Liver (tissue), 8 donors: ENCODE measurements at regions not wholly inside any gene's neighbourhood (a gene's known extent, or its start where the extent isn't known, plus 50 kb on each side); places are given as distances from the start of the nearest gene placed in this dataset.

ENCODE experiments used
- DNase-seq: peaks from one replicate; pipeline ENCODE4 v3.0.0-alpha.2; 2017; ENCODE audit warnings: low spot score
- H3K27ac ChIP-seq, 2 donors: one replicate each; pipeline ENCODE4 v1.7.0; 2013; ENCODE audit warnings: inconsistent platforms in 2 of 2, low read length in 2 of 2, control low read depth in 1 of 2, low read depth in 1 of 2, mild to moderate bottlenecking in 1 of 2
- H3K27me3 ChIP-seq, 4 donors: one replicate each; pipeline versions ENCODE4 v1.6.1 to v1.7.0; 2013; ENCODE audit warnings: low read length in 3 of 4, inconsistent platforms in 1 of 4, mild to moderate bottlenecking in 1 of 4, moderate library complexity in 1 of 4; ENCODE audit not compliant: control insufficient read depth in 4 of 4, insufficient read depth in 4 of 4
- H3K36me3 ChIP-seq, 4 donors: one replicate each; pipeline versions ENCODE4 v1.6.1 to v1.7.0; 2013; ENCODE audit warnings: low read length in 3 of 4, mild to moderate bottlenecking in 3 of 4, low read depth in 1 of 4, moderate library complexity in 1 of 4; ENCODE audit not compliant: control insufficient read depth in 4 of 4, insufficient read depth in 3 of 4
- H3K4me1 ChIP-seq, 4 donors: one replicate each; pipeline versions ENCODE4 v1.6.1 to v1.7.0; 2013; ENCODE audit warnings: low read length in 3 of 4, mild to moderate bottlenecking in 3 of 4, moderate library complexity in 1 of 4; ENCODE audit not compliant: control insufficient read depth in 4 of 4, insufficient read depth in 4 of 4
- H3K4me3 ChIP-seq, 3 donors: one replicate each; pipeline versions ENCODE4 v1.6.1 to v1.7.0; 2013; ENCODE audit warnings: low read length in 3 of 3, control low read depth in 1 of 3, low read depth in 1 of 3, mild to moderate bottlenecking in 1 of 3
- H3K9ac ChIP-seq, 2 donors: one replicate each; pipeline ENCODE4 v1.7.0; 2013; ENCODE audit warnings: low read length in 2 of 2, mild to moderate bottlenecking in 2 of 2, moderate library complexity in 2 of 2, control low read depth in 1 of 2, low read depth in 1 of 2
- H3K9me3 ChIP-seq, 4 donors: one replicate each; pipeline versions ENCODE4 v1.6.1 to v1.7.0; 2013; ENCODE audit warnings: low read length in 3 of 4; ENCODE audit not compliant: control insufficient read depth in 4 of 4
- EGR1 ChIP-seq, 2 donors: IDR thresholded peaks; 2 replicates each; pipeline ENCODE4 v1.6.1; 2016 to 2018; ENCODE audit warnings: antibody characterized with exemption in 2 of 2, low read depth in 2 of 2
- GABPA ChIP-seq, 2 donors: IDR thresholded peaks in 1 of 2; conservative IDR thresholded peaks in 1 of 2; 2 replicates each; pipeline ENCODE4 v1.6.1; 2016; ENCODE audit warnings: antibody characterized with exemption in 2 of 2, mild to moderate bottlenecking in 1 of 2, moderate library complexity in 1 of 2
- HNF4A ChIP-seq, 2 donors: conservative IDR thresholded peaks; 2 replicates each; pipeline ENCODE4 v1.6.1; 2016; ENCODE audit warnings: antibody characterized with exemption in 2 of 2, mild to moderate bottlenecking in 2 of 2
- HNF4G ChIP-seq: IDR thresholded peaks from 2 replicates; pipeline ENCODE4 v1.6.1; 2016; ENCODE audit warnings: antibody characterized with exemption
- JUND ChIP-seq, 2 donors: IDR thresholded peaks; 2 replicates each; pipeline ENCODE4 v1.6.1; 2016; ENCODE audit warnings: antibody characterized with exemption in 2 of 2
- NR2F2 ChIP-seq: IDR thresholded peaks from 2 replicates; pipeline ENCODE4 v1.6.1; 2016; ENCODE audit warnings: antibody characterized with exemption
- RAD21 ChIP-seq, 2 donors: IDR thresholded peaks; 2 replicates each; pipeline ENCODE4 v1.6.1; 2016; ENCODE audit warnings: antibody characterized with exemption in 2 of 2, mild to moderate bottlenecking in 2 of 2
- REST ChIP-seq: IDR thresholded peaks from 2 replicates; pipeline ENCODE4 v1.6.1; 2016; ENCODE audit warnings: antibody characterized with exemption, mild to moderate bottlenecking
- RXRA ChIP-seq, 2 donors: IDR thresholded peaks; 2 replicates each; pipeline ENCODE4 v1.6.1; 2017 to 2018; ENCODE audit warnings: antibody characterized with exemption in 2 of 2, mild to moderate bottlenecking in 1 of 2
- SP1 ChIP-seq: IDR thresholded peaks from 2 replicates; pipeline ENCODE4 v1.6.1; 2018; ENCODE audit warnings: antibody characterized with exemption, mild to moderate bottlenecking
- TAF1 ChIP-seq: conservative IDR thresholded peaks from 2 replicates; pipeline ENCODE4 v1.6.1; 2016; ENCODE audit warnings: antibody characterized with exemption, mild to moderate bottlenecking
- YY1 ChIP-seq: IDR thresholded peaks from 2 replicates; pipeline ENCODE4 v1.6.1; 2016; ENCODE audit warnings: antibody characterized with exemption, mild to moderate bottlenecking
- ZBTB33 ChIP-seq: IDR thresholded peaks from 2 replicates; pipeline ENCODE4 v1.6.1; 2016; ENCODE audit warnings: antibody characterized with exemption
- WGBS: extraction: QIAGEN DNeasy Blood & Tissue Kit; methylation state at CpG from one replicate; pipeline ENCODE4 v1.1.7; 2013; 5-methylcytosine and 5-hydroxymethylcytosine counted together
- TF ChIP-seq, protein P1 (sequence below): IDR thresholded peaks from 2 replicates; pipeline ENCODE4 v1.6.1; 2016; ENCODE audit warnings: antibody characterized with exemption
- TF ChIP-seq, protein P2 (sequence below): fragments of 150-350 bp; IDR thresholded peaks from 2 replicates; pipeline ENCODE4 v1.5.1; 2017; ENCODE audit warnings: improper control_type of control experiment, low read depth, low read length; ENCODE audit not compliant: missing input control
- donor health status: healthy.
- donor health status: healthy.
- donor health status: healthy.
- donor health status: healthy.
- donor health status: healthy.

GRCh38 chr22:27651486-27651885 lies 150.1 kb downstream of the MN1 start:
- Histone ChIP-seq H3K4me3 (no peak overlapping the region), H3K36me3 (no peaks in the 10 kb centered on the region), H3K27ac (no peak overlapping the region), H3K4me1 (peaks cover 0 to 7% (median 2%) of the 10 kb centered on the region in 4 donors), H3K27me3 (peaks cover 0 to 2% (median 0%) of the 10 kb centered on the region in 4 donors), H3K9me3 (peaks cover 0 to 4% (median 2%) of the 10 kb centered on the region in 4 donors), H3K9ac (no peak overlapping the region)
- DNase-seq = no peak
- no peak for TF ChIP-seq NR2F2
- TF ChIP-seq HNF4G = no peak
- no peak for TF ChIP-seq TAF1
- no peak for TF ChIP-seq GABPA (IDR thresholded peaks at IDR 0.05 in 1 of 2, conservative IDR thresholded peaks at IDR 0.05 in 1 of 2)
- TF ChIP-seq REST = no peak
- no peak for TF ChIP-seq SP1
- TF ChIP-seq JUND (IDR thresholded peaks at IDR 0.05) = no peak
- WGBS = 70% methylated on average over 5 of the region's 5 CpGs

- H3K9me3 ChIP-seq = peaks cover 3 to 6% (median 4%) of the 10 kb centered on the region in 4 donors
- no peak overlapping the region for H3K27ac ChIP-seq
- no peak overlapping the region for H3K9ac ChIP-seq
- no peaks in the 10 kb centered on the region for H3K4me1 ChIP-seq
- DNase-seq = no peak
- no peaks in the 10 kb centered on the region for H3K36me3 ChIP-seq
- peaks cover 0 to 2% (median 0%) of the 10 kb centered on the region in 4 donors for H3K27me3 ChIP-seq
- WGBS = 34% methylated on average over 10 of the region's 10 CpGs
- TF ChIP-seq HNF4A (conservative IDR thresholded peaks at IDR 0.05) (no peak), TAF1 (no peak), JUND (IDR thresholded peaks at IDR 0.05) (no peak), YY1 (no peak), EGR1 (IDR thresholded peaks at IDR 0.05; ENCODE audit: low read depth in 2 of 2) (no peak), SP1 (no peak), ZBTB33 (no peak), RXRA (IDR thresholded peaks at IDR 0.05) (no peak), GABPA (IDR thresholded peaks at IDR 0.05 in 1 of 2, conservative IDR thresholded peaks at IDR 0.05 in 1 of 2) (no peak), RAD21 (IDR thresholded peaks at IDR 0.05) (no peak)
- TF ChIP-seq, protein P1, sequence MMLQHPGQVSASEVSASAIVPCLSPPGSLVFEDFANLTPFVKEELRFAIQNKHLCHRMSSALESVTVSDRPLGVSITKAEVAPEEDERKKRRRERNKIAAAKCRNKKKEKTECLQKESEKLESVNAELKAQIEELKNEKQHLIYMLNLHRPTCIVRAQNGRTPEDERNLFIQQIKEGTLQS = no peak
- TF ChIP-seq, protein P2, sequence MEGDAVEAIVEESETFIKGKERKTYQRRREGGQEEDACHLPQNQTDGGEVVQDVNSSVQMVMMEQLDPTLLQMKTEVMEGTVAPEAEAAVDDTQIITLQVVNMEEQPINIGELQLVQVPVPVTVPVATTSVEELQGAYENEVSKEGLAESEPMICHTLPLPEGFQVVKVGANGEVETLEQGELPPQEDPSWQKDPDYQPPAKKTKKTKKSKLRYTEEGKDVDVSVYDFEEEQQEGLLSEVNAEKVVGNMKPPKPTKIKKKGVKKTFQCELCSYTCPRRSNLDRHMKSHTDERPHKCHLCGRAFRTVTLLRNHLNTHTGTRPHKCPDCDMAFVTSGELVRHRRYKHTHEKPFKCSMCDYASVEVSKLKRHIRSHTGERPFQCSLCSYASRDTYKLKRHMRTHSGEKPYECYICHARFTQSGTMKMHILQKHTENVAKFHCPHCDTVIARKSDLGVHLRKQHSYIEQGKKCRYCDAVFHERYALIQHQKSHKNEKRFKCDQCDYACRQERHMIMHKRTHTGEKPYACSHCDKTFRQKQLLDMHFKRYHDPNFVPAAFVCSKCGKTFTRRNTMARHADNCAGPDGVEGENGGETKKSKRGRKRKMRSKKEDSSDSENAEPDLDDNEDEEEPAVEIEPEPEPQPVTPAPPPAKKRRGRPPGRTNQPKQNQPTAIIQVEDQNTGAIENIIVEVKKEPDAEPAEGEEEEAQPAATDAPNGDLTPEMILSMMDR = no peak
- no peak overlapping the region for H3K4me3 ChIP-seq
Observed at GRCh38 chr22:27654546-27655445, 146.8 kb downstream of the MN1 start.
